ENCODE measurements at regions not wholly inside any gene's neighbourhood (a gene's known extent, or its start where the extent isn't known, plus 50 kb on each side); places are given as distances from the start of the nearest gene placed in this dataset.

DNA sequence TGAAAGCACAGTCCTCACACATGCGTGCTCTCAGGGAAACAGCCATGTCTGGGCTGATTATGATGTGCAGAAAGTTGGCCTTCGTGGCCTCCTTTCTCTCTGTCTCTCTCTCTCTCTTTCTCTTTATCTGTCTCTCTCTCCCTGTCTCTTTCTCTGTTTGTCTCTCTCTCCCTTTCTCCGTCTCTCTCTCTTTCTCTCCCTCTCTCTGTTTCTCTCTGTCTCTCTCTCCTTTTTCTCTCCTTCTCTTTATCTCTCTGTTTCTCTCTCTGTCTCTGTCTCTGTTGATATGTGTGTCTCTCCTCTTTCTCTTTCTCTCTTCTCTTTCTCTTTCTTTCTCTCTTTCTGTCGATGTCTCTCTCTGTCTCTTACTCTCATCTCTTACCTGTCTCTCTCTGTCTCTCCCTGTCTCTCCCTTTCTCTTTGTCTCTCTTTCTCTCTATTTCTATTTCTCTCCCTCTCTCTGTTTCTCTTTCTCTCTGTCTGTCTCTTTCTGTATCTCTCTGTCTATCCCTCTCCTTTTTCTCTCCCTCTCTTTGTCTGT is 105.4 kb upstream of the MPP7 start:
- Histone ChIP-seq H2BK5ac (ENCODE audit: low read length) (no peak overlapping the region), H3K4me3 (ENCODE audit: low read length) (no peak overlapping the region), H3K4me2 (ENCODE audit: low read length) (no peak overlapping the region), H3K27ac (ENCODE audit: low read depth, low read length) (no peak overlapping the region), H2BK120ac (ENCODE audit: low read depth, low read length) (no peak overlapping the region), H2BK15ac (replicated peaks; ENCODE audit: low read depth) (no peak overlapping the region), H3K36me3 (ENCODE audit: control insufficient read depth, insufficient read depth, low read length) (no peaks in the 10 kb centered on the region), H4K8ac (ENCODE audit: low read depth, low read length) (no peak overlapping the region), H3K27me3 (ENCODE audit: insufficient read depth, low read length, poor library complexity) (no peaks in the 10 kb centered on the region), H3K4me1 (ENCODE audit: control insufficient read depth, low read depth, low read length) (no peaks in the 10 kb centered on the region), H4K5ac (ENCODE audit: low read length) (no peak overlapping the region), H3K79me2 (ENCODE audit: control insufficient read depth, insufficient read depth, low read length) (no peaks in the 10 kb centered on the region), H3K56ac (ENCODE audit: low read length) (no peak overlapping the region), H2AK5ac (ENCODE audit: low read length) (no peak overlapping the region), H3K18ac (ENCODE audit: low read length) (no peak overlapping the region), H3K79me1 (ENCODE audit: low read length) (no peaks in the 10 kb centered on the region), H3K23ac (ENCODE audit: low read length) (no peak overlapping the region), H3K9ac (ENCODE audit: low read length) (no peak overlapping the region), H3K4ac (ENCODE audit: low read depth, low read length) (no peak overlapping the region)
- DNase-seq: no peak
- no CpG with 5 or more reads among the region's 4 CpGs for WGBS (ENCODE audit: extremely low coverage, insufficient coverage, low lambda C conversion rate)

DNA sequence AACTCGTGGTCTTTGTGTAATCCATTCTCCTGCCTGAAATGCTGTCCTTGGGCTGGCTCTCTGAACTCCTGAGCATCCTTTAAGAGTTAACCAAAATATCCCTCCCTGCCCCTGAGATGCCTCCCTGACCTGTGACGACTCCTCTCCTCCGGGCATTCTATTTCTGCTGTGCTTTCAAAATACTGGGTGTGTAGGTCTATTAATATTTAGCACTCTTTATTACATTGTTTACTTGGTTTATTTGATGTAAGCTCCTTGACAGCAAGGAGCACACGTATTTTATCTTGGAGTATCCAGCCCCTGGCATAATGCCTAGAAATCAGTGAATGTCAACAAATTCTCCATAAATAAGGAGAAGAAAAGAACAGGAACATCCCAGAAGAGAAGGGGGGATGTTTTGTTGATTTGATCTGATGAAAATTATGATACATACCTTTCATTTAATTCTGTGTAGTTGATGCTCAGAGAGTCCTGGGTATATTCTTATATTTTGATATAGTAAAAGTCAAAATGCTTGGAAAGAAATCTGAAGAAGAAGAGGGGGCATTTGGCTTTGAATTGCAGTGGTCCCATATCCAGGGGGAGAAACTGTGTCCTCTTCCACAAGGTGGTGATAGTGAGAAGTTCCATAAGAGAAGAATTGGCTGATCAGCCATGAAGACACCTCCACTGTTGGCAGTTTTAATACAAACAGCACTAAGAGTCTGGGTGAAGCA is 107.7 kb upstream of the MPP7 start:
- Histone ChIP-seq H3K79me1 (ENCODE audit: low read length) (no peaks in the 10 kb centered on the region), H3K27ac (ENCODE audit: low read depth, low read length) (no peak overlapping the region), H2BK120ac (ENCODE audit: low read depth, low read length) (no peak overlapping the region), H3K4ac (ENCODE audit: low read depth, low read length) (no peak overlapping the region), H3K36me3 (ENCODE audit: control insufficient read depth, insufficient read depth, low read length) (no peaks in the 10 kb centered on the region), H3K4me2 (ENCODE audit: low read length) (no peak overlapping the region), H2BK15ac (replicated peaks; ENCODE audit: low read depth) (no peak overlapping the region), H3K18ac (ENCODE audit: low read length) (no peak overlapping the region), H4K5ac (ENCODE audit: low read length) (no peak overlapping the region), H3K23ac (ENCODE audit: low read length) (no peak overlapping the region), H3K27me3 (ENCODE audit: insufficient read depth, low read length, poor library complexity) (no peaks in the 10 kb centered on the region), H2BK5ac (ENCODE audit: low read length) (no peak overlapping the region), H3K4me1 (ENCODE audit: control insufficient read depth, low read depth, low read length) (no peaks in the 10 kb centered on the region), H2AK5ac (ENCODE audit: low read length) (no peak overlapping the region), H4K8ac (ENCODE audit: low read depth, low read length) (no peak overlapping the region), H3K4me3 (ENCODE audit: low read length) (no peak overlapping the region), H3K79me2 (ENCODE audit: control insufficient read depth, insufficient read depth, low read length) (no peaks in the 10 kb centered on the region), H3K9ac (ENCODE audit: low read length) (no peak overlapping the region), H3K56ac (ENCODE audit: low read length) (no peak overlapping the region)
- WGBS (ENCODE audit: extremely low coverage, insufficient coverage, low lambda C conversion rate): no CpG with 5 or more reads among the region's 4 CpGs
- DNase-seq: peak; percentile 42

DNA sequence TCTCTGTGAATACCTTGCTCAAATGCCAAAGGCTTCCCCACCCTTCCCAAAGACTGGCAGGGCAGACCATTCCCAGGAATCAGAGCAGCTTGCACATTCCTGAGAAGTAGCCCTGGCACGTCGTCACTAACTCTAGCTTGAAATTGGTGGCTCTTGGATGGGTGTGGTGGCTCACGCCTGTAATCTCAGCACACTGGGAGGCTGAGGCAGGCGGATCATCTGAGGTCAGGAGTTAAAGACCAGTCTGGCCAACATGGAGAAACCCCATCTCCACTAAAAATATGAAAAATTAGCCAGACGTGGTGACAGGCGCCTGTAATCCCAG is 108.2 kb upstream of the MPP7 start:
- no CpG with 5 or more reads among the region's 6 CpGs for WGBS (ENCODE audit: extremely low coverage, insufficient coverage, low lambda C conversion rate)
- no peak overlapping the region for H3K56ac ChIP-seq (ENCODE audit: low read length)
- H3K23ac ChIP-seq (ENCODE audit: low read length): no peak overlapping the region

DNA sequence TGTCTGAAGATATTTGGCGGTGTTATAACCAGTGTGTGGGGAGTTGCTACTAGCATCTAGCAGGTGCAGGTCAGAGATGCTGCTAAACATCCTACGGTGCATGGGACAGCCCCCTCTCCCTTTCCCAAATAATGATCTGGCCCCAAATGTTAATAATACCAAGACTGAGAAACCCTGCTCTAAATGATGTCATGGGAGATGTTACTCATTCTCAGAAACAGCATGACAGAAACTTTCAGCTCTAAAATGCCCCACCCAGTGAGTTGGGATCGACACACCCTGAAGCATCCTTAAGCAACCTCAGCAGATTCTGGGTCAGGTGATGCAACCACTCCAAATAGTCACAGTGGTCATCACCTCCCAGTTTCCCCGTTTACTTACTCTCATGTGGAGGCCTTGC is 108.8 kb upstream of the MPP7 start:
- no peaks in the 10 kb centered on the region for H3K79me1 ChIP-seq (ENCODE audit: low read length)
- H2AK5ac ChIP-seq (ENCODE audit: low read length): no peak overlapping the region
- no peak overlapping the region for H3K23ac ChIP-seq (ENCODE audit: low read length)
- WGBS (ENCODE audit: extremely low coverage, insufficient coverage, low lambda C conversion rate): no CpG with 5 or more reads among the region's 4 CpGs
- no peak overlapping the region for H3K18ac ChIP-seq (ENCODE audit: low read length)
- no peak overlapping the region for H3K56ac ChIP-seq (ENCODE audit: low read length)
- no peak overlapping the region for H2BK5ac ChIP-seq (ENCODE audit: low read length)
- H3K27ac ChIP-seq (ENCODE audit: low read depth, low read length): no peak overlapping the region
- H3K79me2 ChIP-seq (ENCODE audit: control insufficient read depth, insufficient read depth, low read length): no peaks in the 10 kb centered on the region
- no peak for DNase-seq
- H3K27me3 ChIP-seq (ENCODE audit: insufficient read depth, low read length, poor library complexity): no peaks in the 10 kb centered on the region
- no peaks in the 10 kb centered on the region for H3K4me1 ChIP-seq (ENCODE audit: control insufficient read depth, low read depth, low read length)
- no peak overlapping the region for H3K4ac ChIP-seq (ENCODE audit: low read depth, low read length)
- no peak overlapping the region for H3K9ac ChIP-seq (ENCODE audit: low read length)
- H4K8ac ChIP-seq (ENCODE audit: low read depth, low read length): no peak overlapping the region
- no peak overlapping the region for H2BK120ac ChIP-seq (ENCODE audit: low read depth, low read length)
- H4K5ac ChIP-seq (ENCODE audit: low read length): no peak overlapping the region
- no peak overlapping the region for H2BK15ac ChIP-seq (replicated peaks; ENCODE audit: low read depth)
- H3K4me2 ChIP-seq (ENCODE audit: low read length): no peak overlapping the region
- H3K4me3 ChIP-seq (ENCODE audit: low read length): no peak overlapping the region
- H3K36me3 ChIP-seq (ENCODE audit: control insufficient read depth, insufficient read depth, low read length): no peaks in the 10 kb centered on the region

More for the DNA sequence above, 108.2 kb upstream of the MPP7 start:
- H3K18ac ChIP-seq (ENCODE audit: low read length): no peak overlapping the region
- H3K4me2 ChIP-seq (ENCODE audit: low read length): no peak overlapping the region
- no peaks in the 10 kb centered on the region for H3K79me1 ChIP-seq (ENCODE audit: low read length)
- H2BK120ac ChIP-seq (ENCODE audit: low read depth, low read length): no peak overlapping the region
- no peaks in the 10 kb centered on the region for H3K79me2 ChIP-seq (ENCODE audit: control insufficient read depth, insufficient read depth, low read length)
- H4K8ac ChIP-seq (ENCODE audit: low read depth, low read length): no peak overlapping the region
- H3K9ac ChIP-seq (ENCODE audit: low read length): no peak overlapping the region
- no peak overlapping the region for H2AK5ac ChIP-seq (ENCODE audit: low read length)
- no peaks in the 10 kb centered on the region for H3K36me3 ChIP-seq (ENCODE audit: control insufficient read depth, insufficient read depth, low read length)
- no peak overlapping the region for H3K4ac ChIP-seq (ENCODE audit: low read depth, low read length)
- no peak overlapping the region for H3K4me3 ChIP-seq (ENCODE audit: low read length)
- H2BK15ac ChIP-seq (replicated peaks; ENCODE audit: low read depth): no peak overlapping the region
- no peaks in the 10 kb centered on the region for H3K4me1 ChIP-seq (ENCODE audit: control insufficient read depth, low read depth, low read length)
- no peak overlapping the region for H3K27ac ChIP-seq (ENCODE audit: low read depth, low read length)
- no peak overlapping the region for H2BK5ac ChIP-seq (ENCODE audit: low read length)
- DNase-seq: no peak
- H3K27me3 ChIP-seq (ENCODE audit: insufficient read depth, low read length, poor library complexity): no peaks in the 10 kb centered on the region
- no peak overlapping the region for H4K5ac ChIP-seq (ENCODE audit: low read length)

DNA sequence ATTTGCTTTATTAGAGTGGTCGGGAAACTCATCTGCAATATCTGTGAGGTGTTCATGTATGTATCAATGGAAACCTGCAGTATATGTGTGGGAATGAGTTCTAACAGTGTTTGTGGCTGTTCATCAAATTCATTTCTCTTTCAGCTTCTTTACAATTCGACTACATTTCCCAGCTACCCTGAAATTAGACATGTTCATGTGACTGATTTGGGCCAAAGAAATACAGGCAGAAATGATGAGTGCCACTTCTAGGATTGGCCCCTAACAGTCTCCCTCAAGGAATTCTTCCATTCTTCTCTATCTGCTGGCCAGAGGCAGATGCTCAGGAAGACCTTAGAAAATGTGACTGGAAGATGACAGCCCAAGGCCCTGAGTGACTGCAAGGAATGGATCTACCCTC is 114.8 kb upstream of the WAC start:
- Histone ChIP-seq H3K4ac (ENCODE audit: low read depth, low read length) (no peak overlapping the region), H3K36me3 (ENCODE audit: control insufficient read depth, insufficient read depth, low read length) (no peaks in the 10 kb centered on the region), H2BK5ac (ENCODE audit: low read length) (no peak overlapping the region), H2BK15ac (replicated peaks; ENCODE audit: low read depth) (no peak overlapping the region), H3K56ac (ENCODE audit: low read length) (no peak overlapping the region), H3K4me1 (ENCODE audit: control insufficient read depth, low read depth, low read length) (no peaks in the 10 kb centered on the region), H3K27ac (ENCODE audit: low read depth, low read length) (no peak overlapping the region), H3K4me3 (ENCODE audit: low read length) (no peak overlapping the region), H2BK120ac (ENCODE audit: low read depth, low read length) (no peak overlapping the region), H3K79me1 (ENCODE audit: low read length) (no peaks in the 10 kb centered on the region), H3K4me2 (ENCODE audit: low read length) (no peak overlapping the region), H2AK5ac (ENCODE audit: low read length) (no peak overlapping the region), H4K5ac (ENCODE audit: low read length) (no peak overlapping the region), H3K79me2 (ENCODE audit: control insufficient read depth, insufficient read depth, low read length) (no peaks in the 10 kb centered on the region), H3K9ac (ENCODE audit: low read length) (no peak overlapping the region), H3K23ac (ENCODE audit: low read length) (no peak overlapping the region), H4K8ac (ENCODE audit: low read depth, low read length) (no peak overlapping the region), H3K18ac (ENCODE audit: low read length) (no peak overlapping the region), H3K27me3 (ENCODE audit: insufficient read depth, low read length, poor library complexity) (no peaks in the 10 kb centered on the region)
- DNase-seq: no peak
- WGBS (ENCODE audit: extremely low coverage, insufficient coverage, low lambda C conversion rate): no CpG with 5 or more reads among the region's 2 CpGs

DNA sequence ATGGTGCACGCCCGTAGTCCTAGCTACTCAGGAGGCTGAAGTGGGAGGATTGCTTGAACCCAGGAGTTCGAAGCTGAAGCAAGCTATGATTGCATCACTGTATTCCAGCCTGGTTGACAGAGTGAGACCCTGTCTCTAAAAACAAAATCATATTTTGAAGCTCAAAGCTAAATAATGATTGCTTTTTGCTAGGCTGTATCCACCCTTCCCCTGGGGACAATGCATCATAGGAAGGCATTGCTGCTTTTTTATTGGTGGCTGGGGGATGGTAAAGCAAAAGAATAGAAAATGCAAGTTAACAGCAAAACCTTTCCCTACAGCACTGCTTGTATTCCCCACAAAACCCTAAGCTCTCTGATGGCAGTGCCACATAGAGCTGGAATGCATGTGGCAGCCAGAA is 107.5 kb upstream of the WAC start:
- Histone ChIP-seq H3K79me1 (ENCODE audit: low read length) (no peaks in the 10 kb centered on the region), H2BK120ac (ENCODE audit: low read depth, low read length) (no peak overlapping the region), H3K27me3 (ENCODE audit: insufficient read depth, low read length, poor library complexity) (no peaks in the 10 kb centered on the region), H3K4me1 (ENCODE audit: control insufficient read depth, low read depth, low read length) (peaks cover 3% of the 10 kb centered on the region), H3K79me2 (ENCODE audit: control insufficient read depth, insufficient read depth, low read length) (no peaks in the 10 kb centered on the region), H2AK5ac (ENCODE audit: low read length) (no peak overlapping the region), H4K8ac (ENCODE audit: low read depth, low read length) (no peak overlapping the region), H3K9ac (ENCODE audit: low read length) (no peak overlapping the region), H2BK15ac (replicated peaks; ENCODE audit: low read depth) (no peak overlapping the region), H3K36me3 (ENCODE audit: control insufficient read depth, insufficient read depth, low read length) (no peaks in the 10 kb centered on the region), H3K18ac (ENCODE audit: low read length) (no peak overlapping the region), H2BK5ac (ENCODE audit: low read length) (no peak overlapping the region), H3K4ac (ENCODE audit: low read depth, low read length) (no peak overlapping the region), H3K56ac (ENCODE audit: low read length) (no peak overlapping the region), H3K4me2 (ENCODE audit: low read length) (no peak overlapping the region), H3K4me3 (ENCODE audit: low read length) (no peak overlapping the region), H3K23ac (ENCODE audit: low read length) (no peak overlapping the region), H4K5ac (ENCODE audit: low read length) (no peak overlapping the region), H3K27ac (ENCODE audit: low read depth, low read length) (no peak overlapping the region)
- DNase-seq: no peak
- no CpG with 5 or more reads among the region's 3 CpGs for WGBS (ENCODE audit: extremely low coverage, insufficient coverage, low lambda C conversion rate)

Data from mesendoderm (in vitro differentiated cells).